PC-3 (cell line): ENCODE measurements at regions not wholly inside any gene's neighbourhood (a gene's known extent, or its start where the extent isn't known, plus 50 kb on each side); places are given as distances from the start of the nearest gene placed in this dataset.

Experiments used
- EZH2 ChIP-seq: fragments of 300-600 bp; sonication (generic); IDR thresholded peaks from one replicate; pipeline ENCODE4 v1.6.1; 2017; ENCODE audit warnings: antibody characterized with exemption, mild to moderate bottlenecking, low read length; ENCODE audit not compliant: unreplicated experiment
- EZH2phosphoT487 ChIP-seq: fragments of 300-600 bp; sonication (generic); IDR thresholded peaks from 2 replicates; pipeline ENCODE4 v1.6.1; 2018; ENCODE audit warnings: mild to moderate bottlenecking, antibody characterized with exemption, low read length, borderline replicate concordance

- TF ChIP-seq EZH2 (no peak), EZH2phosphoT487 (no peak)
Measured at GRCh38 chr1:22295396-22295795, 152.5 kb upstream of the WNT4 start.
